PFSK-1 (cell line): ENCODE measurements at regions not wholly inside any gene's neighbourhood (a gene's known extent, or its start where the extent isn't known, plus 50 kb on each side); places are given as distances from the start of the nearest gene placed in this dataset.

ENCODE experiments used
- REST ChIP-seq, 2 experiments: IDR thresholded peaks; 2 replicates each; pipeline versions ENCODE4 v1.6.1 to v1.8.0; 2011 to 2012; ENCODE audit warnings: low read depth in 2 of 2, low read length in 2 of 2, control low read depth in 1 of 2, inconsistent platforms in 1 of 2, mild to moderate bottlenecking in 1 of 2, moderate library complexity in 1 of 2; ENCODE audit not compliant: insufficient read depth in 1 of 2
- SIN3A ChIP-seq: IDR thresholded peaks from 2 replicates; pipeline ENCODE4 v1.6.1; 2012; ENCODE audit warnings: mild to moderate bottlenecking, low read length, moderate library complexity, borderline replicate concordance; ENCODE audit not compliant: insufficient read depth

- TF ChIP-seq REST (IDR thresholded peaks at IDR 0.05; ENCODE audit: insufficient read depth in 1 of 2, low read depth in 2 of 2, low read length in 2 of 2) (no peak), SIN3A (no peak)
Observed at GRCh38 chr3:153319705-153320554, 157.9 kb downstream of the RAP2B start.
